Stimulated activated CD4-positive, alpha-beta T cell treated with anti-CD3 and anti-CD28 coated beads, Interleukin-1b, Interleukin-23, amount 100 ng/mL, for 1 hour (primary cell): ENCODE measurements at regions not wholly inside any gene's neighbourhood (a gene's known extent, or its start where the extent isn't known, plus 50 kb on each side); places are given as distances from the start of the nearest gene placed in this dataset.
"Not testable (repeated sequence)": the region's sequence is repeated elsewhere in the genome, so short reads cannot be mapped to it uniquely, and the experiment has no call there.

ENCODE experiments used
- DNase-seq, 2 donors: peaks; one replicate each; pipeline ENCODE4 v3.0.0-alpha.2; 2020; ENCODE audit warnings: low read depth in 2 of 2

- no peak for DNase-seq
Observed at GRCh38 chr5:165370794-165371193, 1865.4 kb downstream of the MAT2B start.

GRCh38 chr5:165375201-165375600 is 1869.8 kb downstream of the MAT2B start:
- no peak for DNase-seq

- no peak for DNase-seq
Observed at GRCh38 chr5:165393839-165394238, 1888.4 kb downstream of the MAT2B start.

GRCh38 chr5:165397516-165397915 is 1892.1 kb downstream of the MAT2B start:
- DNase-seq: no peak

GRCh38 chr5:165400086-165400485 is 1894.7 kb downstream of the MAT2B start:
- DNase-seq: no peak

GRCh38 chr5:165404917-165405316 is 1899.5 kb downstream of the MAT2B start:
- DNase-seq: no peak

GRCh38 chr5:165405340-165405739 is 1899.9 kb downstream of the MAT2B start:
- DNase-seq: no peak

GRCh38 chr5:165407352-165407751 is 1901.9 kb downstream of the MAT2B start:
- DNase-seq: no peak

GRCh38 chr5:165410476-165410875 is 1905.1 kb downstream of the MAT2B start:
- DNase-seq: no peak

- not testable (repeated sequence) for DNase-seq
Observed at GRCh38 chr5:165411532-165411931, 1906.1 kb downstream of the MAT2B start.

GRCh38 chr5:165420493-165420892 is 1915.1 kb downstream of the MAT2B start:
- DNase-seq: no peak

- DNase-seq: no peak
Observed at GRCh38 chr5:165423697-165424299, 1918.4 kb downstream of the MAT2B start.

- no peak for DNase-seq
Observed at GRCh38 chr5:165425594-165425993, 1920.2 kb downstream of the MAT2B start.

GRCh38 chr5:165448753-165449152 is 1943.3 kb downstream of the MAT2B start:
- no peak for DNase-seq

- DNase-seq: no peak
Observed at GRCh38 chr5:165457859-165458481, 1952.6 kb downstream of the MAT2B start.

- no peak for DNase-seq
Observed at GRCh38 chr5:165459232-165459631, 1953.8 kb downstream of the MAT2B start.

- DNase-seq: no peak
Observed at GRCh38 chr5:165460911-165461310, 1955.5 kb downstream of the MAT2B start.

- DNase-seq: no peak
Observed at GRCh38 chr5:165477546-165477945, 1972.1 kb downstream of the MAT2B start.

- no peak for DNase-seq
Observed at GRCh38 chr5:165495829-165496380, 1990.5 kb downstream of the MAT2B start.

- no peak for DNase-seq
Observed at GRCh38 chr5:165497707-165498106, 1992.3 kb downstream of the MAT2B start.

GRCh38 chr5:165502893-165503691 is 1997.7 kb downstream of the MAT2B start:
- no peak for DNase-seq

GRCh38 chr5:165504674-165505073 is 1999.3 kb downstream of the MAT2B start:
- DNase-seq: no peak

- no peak for DNase-seq
Observed at GRCh38 chr5:165508286-165508685, 2002.9 kb downstream of the MAT2B start.
